IMR-90 (cell line): ENCODE measurements at regions not wholly inside any gene's neighbourhood (a gene's known extent, or its start where the extent isn't known, plus 50 kb on each side); places are given as distances from the start of the nearest gene placed in this dataset.

Experiments
- ATAC-seq: fragments of 200-7000 bp; cut with Tn5 transposase; 2 replicates; pipeline ENCODE4 v1.9.1; 2020; ENCODE audit warnings: low read depth, mild to moderate bottlenecking, moderate library complexity
- BruUV-seq: library from RNA; stranded (reverse); fragments of 400-500 nt; replicated peaks from 2 replicates; lab custom pipeline; 2021; lab: Mats Ljungman, UMichigan
- CTCF ChIA-PET: fragments of 300-600 bp; formaldehyde crosslinking; extraction: SDS; loops from one replicate; lab custom pipeline; 2021; ENCODE audit warnings: antibody characterized with exemption; lab: Yijun Ruan, JAX
- POLR2A ChIA-PET: fragments of 300-600 bp; sonication (Branson Sonifier 250); formaldehyde crosslinking; loops from one replicate; lab custom pipeline; 2022; ENCODE audit warnings: antibody characterized with exemption; ENCODE audit not compliant: unreplicated experiment; lab: Charles Lee
- DNase-seq: peaks from one replicate; pipeline ENCODE4 v3.0.0; 2013
- H2AFZ ChIP-seq: replicated peaks from 2 replicates; pipeline ENCODE3; 2013; ENCODE audit warnings: low read length, mild to moderate bottlenecking; ENCODE audit not compliant: poor library complexity
- H2AK5ac ChIP-seq: 2 replicates; pipeline ENCODE4 v1.6.1; 2013; ENCODE audit warnings: low read depth, low read length, inconsistent platforms
- H2AK9ac ChIP-seq: replicated peaks from 2 replicates; pipeline ENCODE3; 2013; ENCODE audit warnings: mild to moderate bottlenecking, low read depth, low read length, moderate library complexity; ENCODE audit not compliant: poor library complexity
- H2BK120ac ChIP-seq: 2 replicates; pipeline ENCODE4 v1.6.1; 2013; ENCODE audit warnings: low read depth, low read length, inconsistent platforms
- H2BK15ac ChIP-seq: 3 replicates; pipeline ENCODE4 v1.6.1; 2013; ENCODE audit warnings: low read depth, low read length, inconsistent platforms
- H2BK20ac ChIP-seq: 2 replicates; pipeline ENCODE4 v1.6.1; 2013; ENCODE audit warnings: low read depth, mild to moderate bottlenecking, inconsistent platforms, low read length, moderate library complexity
- H2BK5ac ChIP-seq: 2 replicates; pipeline ENCODE4 v1.6.1; 2013; ENCODE audit warnings: mild to moderate bottlenecking, low read depth, low read length, inconsistent platforms; ENCODE audit not compliant: poor library complexity, severe bottlenecking
- H3K14ac ChIP-seq: replicated peaks from 2 replicates; pipeline ENCODE4 v1.6.1; 2013; ENCODE audit warnings: low read depth, low read length, inconsistent platforms
- H3K18ac ChIP-seq: 2 replicates; pipeline ENCODE4 v1.6.1; 2013; ENCODE audit warnings: low read depth, low read length, control low read depth
- H3K23ac ChIP-seq: 2 replicates; pipeline ENCODE4 v1.6.1; 2013; ENCODE audit warnings: low read depth, low read length, inconsistent platforms
- H3K27ac ChIP-seq: 2 replicates; pipeline ENCODE4 v1.5.1; 2013; ENCODE audit warnings: mild to moderate bottlenecking, control low read depth, low read length; ENCODE audit not compliant: insufficient read depth
- H3K27me3 ChIP-seq: 2 replicates; pipeline ENCODE4 v1.6.1; 2013; ENCODE audit warnings: low read length; ENCODE audit not compliant: control insufficient read depth, insufficient read depth
- H3K36me3 ChIP-seq: 2 replicates; pipeline ENCODE4 v1.6.1; 2013; ENCODE audit warnings: low read length, mixed read lengths; ENCODE audit not compliant: control insufficient read depth, insufficient read depth
- H3K4ac ChIP-seq: 2 replicates; pipeline ENCODE4 v1.6.1; 2013; ENCODE audit warnings: low read depth, low read length, inconsistent platforms
- H3K4me1 ChIP-seq: 2 replicates; pipeline ENCODE4 v1.6.1; 2013; ENCODE audit warnings: low read length, mixed read lengths; ENCODE audit not compliant: control insufficient read depth, insufficient read depth
- H3K4me2 ChIP-seq: 2 replicates; pipeline ENCODE4 v1.6.1; 2013; ENCODE audit warnings: low read depth, mild to moderate bottlenecking, control low read depth, low read length, moderate library complexity
- H3K4me3 ChIP-seq: 2 replicates; pipeline ENCODE4 v1.5.1; 2013; ENCODE audit warnings: low read depth, mild to moderate bottlenecking, control low read depth, low read length, moderate library complexity; ENCODE audit not compliant: insufficient read depth
- H3K56ac ChIP-seq: 2 replicates; pipeline ENCODE4 v1.6.1; 2013; ENCODE audit warnings: low read length, inconsistent platforms; ENCODE audit not compliant: insufficient read depth; ENCODE audit errors: extremely low read depth
- H3K79me1 ChIP-seq, 2 experiments: 2 replicates each; pipeline ENCODE4 v1.6.1; 2013; ENCODE audit warnings: low read length in 2 of 2, inconsistent platforms in 1 of 2, low read depth in 1 of 2
- H3K9ac ChIP-seq: 2 replicates; pipeline ENCODE4 v1.6.1; 2013; ENCODE audit warnings: low read depth, low read length, control low read depth
- H3K9me1 ChIP-seq: 2 replicates; pipeline ENCODE4 v1.6.1; 2013; ENCODE audit warnings: low read length, inconsistent platforms; ENCODE audit not compliant: insufficient read depth
- H3K9me3 ChIP-seq: 2 replicates; pipeline ENCODE4 v1.6.1; 2013; ENCODE audit warnings: low read length; ENCODE audit not compliant: control insufficient read depth, insufficient read depth
- H4K20me1 ChIP-seq: 2 replicates; pipeline ENCODE4 v1.6.1; 2013; ENCODE audit warnings: low read length, inconsistent platforms; ENCODE audit not compliant: insufficient read depth
- H4K5ac ChIP-seq: 2 replicates; pipeline ENCODE4 v1.6.1; 2013; ENCODE audit warnings: mild to moderate bottlenecking, low read depth, low read length, control low read depth
- H4K8ac ChIP-seq, 2 experiments: 2 replicates each; pipeline ENCODE4 v1.6.1; 2013; ENCODE audit warnings: low read depth in 2 of 2, low read length in 2 of 2, control low read depth in 1 of 2, inconsistent platforms in 1 of 2
- H4K91ac ChIP-seq: 2 replicates; pipeline ENCODE4 v1.6.1; 2013; ENCODE audit warnings: low read depth, low read length, inconsistent platforms; ENCODE audit not compliant: insufficient read depth
- BHLHE40 ChIP-seq: fragments of 150-350 bp; IDR thresholded peaks from 2 replicates; pipeline ENCODE4 v1.6.1; 2016; ENCODE audit warnings: mild to moderate bottlenecking, low read depth, low read length
- CEBPB ChIP-seq: IDR thresholded peaks from 2 replicates; pipeline ENCODE4 v1.6.1; 2012; ENCODE audit warnings: low read depth, low read length, improper control_type of control experiment
- CHD1 ChIP-seq: IDR thresholded peaks from 2 replicates; pipeline ENCODE4 v1.6.1; 2012; ENCODE audit warnings: low read depth, low read length, improper control_type of control experiment
- CTCF ChIP-seq: conservative IDR thresholded peaks from 2 replicates; pipeline ENCODE4 v1.5.1; 2012; ENCODE audit warnings: mild to moderate bottlenecking, low read depth, low read length, improper control_type of control experiment
- ELK1 ChIP-seq: fragments of 150-350 bp; IDR thresholded peaks from 2 replicates; pipeline ENCODE4 v1.6.1; 2016; ENCODE audit warnings: low read depth, mild to moderate bottlenecking, low read length, moderate library complexity, borderline replicate concordance
- FOS ChIP-seq: fragments of 150-350 bp; IDR thresholded peaks from 2 replicates; pipeline ENCODE4 v1.6.1; 2016; ENCODE audit warnings: low read depth, low read length
- MAFK ChIP-seq: IDR thresholded peaks from 2 replicates; pipeline ENCODE4 v1.6.1; 2012; ENCODE audit warnings: low read depth, low read length, improper control_type of control experiment
- MAZ ChIP-seq: IDR thresholded peaks from 2 replicates; pipeline ENCODE4 v1.6.1; 2012; ENCODE audit warnings: low read depth, mild to moderate bottlenecking, low read length, improper control_type of control experiment, moderate library complexity, borderline replicate concordance
- MXI1 ChIP-seq: IDR thresholded peaks from 2 replicates; pipeline ENCODE4 v1.6.1; 2012; ENCODE audit warnings: low read depth, mild to moderate bottlenecking, low read length, moderate library complexity, borderline replicate concordance
- NFE2L2 ChIP-seq: fragments of 150-350 bp; IDR thresholded peaks from 2 replicates; pipeline ENCODE4 v1.6.1; 2016; ENCODE audit warnings: low read depth, mild to moderate bottlenecking, low read length
- POLR2A ChIP-seq: IDR thresholded peaks from 2 replicates; pipeline ENCODE4 v1.6.1; 2012; ENCODE audit warnings: mild to moderate bottlenecking, low read depth, low read length
- RAD21 ChIP-seq: IDR thresholded peaks from 2 replicates; pipeline ENCODE4 v1.6.1; 2012; ENCODE audit warnings: low read length, improper control_type of control experiment
- RCOR1 ChIP-seq: IDR thresholded peaks from 2 replicates; pipeline ENCODE4 v1.6.1; 2012; ENCODE audit warnings: mild to moderate bottlenecking, low read length, improper control_type of control experiment; ENCODE audit not compliant: insufficient replicate concordance
- RFX5 ChIP-seq: IDR thresholded peaks from 2 replicates; pipeline ENCODE4 v1.8.0; 2012; ENCODE audit warnings: low read depth, mild to moderate bottlenecking, low read length, moderate library complexity
- SMC3 ChIP-seq: fragments of 150-350 bp; IDR thresholded peaks from 2 replicates; pipeline ENCODE4 v1.6.1; 2016; ENCODE audit warnings: low read depth, mild to moderate bottlenecking, antibody characterized with exemption, low read length, moderate library complexity
- USF2 ChIP-seq: fragments of 150-350 bp; IDR thresholded peaks from 2 replicates; pipeline ENCODE4 v1.6.1; 2017; ENCODE audit warnings: mild to moderate bottlenecking, antibody characterized with exemption, low read length, low read depth
- WGBS, 2 experiments: methylation state at CpG; one replicate each; pipeline versions ENCODE4 v1.1.5 to v1.1.7; 2013; ENCODE audit warnings: missing lambda C conversion rate in 2 of 2; ENCODE audit not compliant: insufficient read length in 1 of 2; ENCODE audit errors: extremely low coverage in 2 of 2; 5-methylcytosine and 5-hydroxymethylcytosine counted together
- dilution Hi-C: fragments of 300-500 bp; cut with HindIII; formaldehyde crosslinking; loops from one replicate; pipeline ENCODE4 v1.14.3; 2018; ENCODE audit warnings: low sequenced_read_pairs; ENCODE audit not compliant: unreplicated experiment
- in situ Hi-C: fragments of 300-500 bp; cut with MboI; formaldehyde crosslinking; loops from 3 replicates; pipeline ENCODE4 v1.14.3; 2019; ENCODE audit warnings: low sequenced_read_pairs, inconsistent platforms, mixed read lengths
- intact Hi-C: fragments of 100-400 bp; cut with micrococcal nuclease; formaldehyde crosslinking; loops from 2 replicates; pipeline ENCODE4 v1.10.0; 2022

- CTCF ChIA-PET = no interaction called here
Observed at GRCh38 chr6:50913105-50913770, 94.6 kb downstream of the TFAP2B start.

More at GRCh38 chr6:50913105-50913770, 94.6 kb downstream of the TFAP2B start:
- no peak for DNase-seq
- no peak overlapping the region for H2AFZ ChIP-seq
- no peaks in the 10 kb centered on the region for H4K20me1 ChIP-seq
- H3K27me3 ChIP-seq = no peaks in the 10 kb centered on the region
- dilution Hi-C loops = no loop called here
- H2BK5ac ChIP-seq = no peak overlapping the region
- H3K27ac ChIP-seq = no peak overlapping the region
- 0 out of 2 replicates have a peak, but pooled peaks cover 3% of the 10 kb centered on the region for H3K9me3 ChIP-seq
- no peak overlapping the region for H3K4ac ChIP-seq
- no peak overlapping the region for H3K18ac ChIP-seq
- POLR2A ChIA-PET = no interaction called here
- intact Hi-C loops = no loop called here
- no peaks in the 10 kb centered on the region for H3K79me1 ChIP-seq
- H3K9ac ChIP-seq = no peak overlapping the region
- H3K23ac ChIP-seq = no peak overlapping the region
- H2BK120ac ChIP-seq = no peak overlapping the region
- H3K56ac ChIP-seq = no peak overlapping the region
- no peak overlapping the region for H3K14ac ChIP-seq
- H2AK9ac ChIP-seq = no peak overlapping the region
- no peak overlapping the region for H2BK20ac ChIP-seq
- no peaks in the 10 kb centered on the region for H3K9me1 ChIP-seq
- BruUV-seq = no TSS peak
- no peaks in the 10 kb centered on the region for H3K36me3 ChIP-seq
- H4K91ac ChIP-seq = no peak overlapping the region
- TF ChIP-seq ELK1 = no peak
- no peak for TF ChIP-seq CTCF
- no peak for TF ChIP-seq RCOR1
- TF ChIP-seq RAD21 = no peak
- TF ChIP-seq BHLHE40 = no peak
- no peak for TF ChIP-seq CEBPB
- no peak for TF ChIP-seq MAFK
- no peak for TF ChIP-seq SMC3
- no peak for TF ChIP-seq USF2
- no peak for TF ChIP-seq MXI1
- no peak for TF ChIP-seq CHD1
- TF ChIP-seq MAZ = no peak
- TF ChIP-seq RFX5 = no peak
- TF ChIP-seq FOS = no peak
- no peak for TF ChIP-seq POLR2A
- TF ChIP-seq NFE2L2 = no peak
- WGBS, 2 experiments = 93% methylated on average over 6 of the region's 20 CpGs; no CpG with 5 or more reads in 1 of the 2 experiments
- H4K8ac ChIP-seq = no peak overlapping the region
- H3K4me1 ChIP-seq = no peaks in the 10 kb centered on the region
- in situ Hi-C loops = no loop called here
- no peak overlapping the region for H3K4me2 ChIP-seq
- H2AK5ac ChIP-seq = no peak overlapping the region
- no peak overlapping the region for H3K4me3 ChIP-seq
- no peak for ATAC-seq
- no peak overlapping the region for H2BK15ac ChIP-seq
- H4K5ac ChIP-seq = no peak overlapping the region
